Nucleus accumbens (tissue), 56 donors: ENCODE measurements at regions not wholly inside any gene's neighbourhood (a gene's known extent, or its start where the extent isn't known, plus 50 kb on each side); places are given as distances from the start of the nearest gene placed in this dataset.
A peak's percentile ranks its signal among the peaks of the same experiment; 100 is the strongest.

Source experiments
- DNase-seq, 56 donors: peaks; one replicate each; lab custom pipeline; 2025; lab: John Stamatoyannopoulos, UW

DNA sequence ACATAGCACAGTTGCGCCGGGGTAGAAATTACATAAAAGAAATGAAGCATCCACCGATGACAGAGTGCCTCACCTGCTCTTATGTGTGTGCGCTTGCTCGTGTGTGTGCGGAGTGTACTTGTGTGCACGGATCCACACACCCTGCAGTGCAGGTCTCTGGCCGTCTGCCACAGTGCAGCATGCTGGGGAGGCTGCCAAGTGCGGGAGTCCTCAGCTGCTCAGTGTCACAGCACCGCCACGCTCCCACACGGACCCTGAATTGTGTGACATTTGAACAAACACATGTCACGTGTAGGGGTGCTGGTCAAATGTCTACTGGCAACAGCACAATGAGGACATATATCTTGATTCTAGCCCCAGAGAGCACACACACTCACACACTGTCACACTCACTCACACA is 243.0 kb upstream of the MYOCD start:
- peak in 7 of 56 donors; percentile 3 to 26 (median 11) for DNase-seq

DNA sequence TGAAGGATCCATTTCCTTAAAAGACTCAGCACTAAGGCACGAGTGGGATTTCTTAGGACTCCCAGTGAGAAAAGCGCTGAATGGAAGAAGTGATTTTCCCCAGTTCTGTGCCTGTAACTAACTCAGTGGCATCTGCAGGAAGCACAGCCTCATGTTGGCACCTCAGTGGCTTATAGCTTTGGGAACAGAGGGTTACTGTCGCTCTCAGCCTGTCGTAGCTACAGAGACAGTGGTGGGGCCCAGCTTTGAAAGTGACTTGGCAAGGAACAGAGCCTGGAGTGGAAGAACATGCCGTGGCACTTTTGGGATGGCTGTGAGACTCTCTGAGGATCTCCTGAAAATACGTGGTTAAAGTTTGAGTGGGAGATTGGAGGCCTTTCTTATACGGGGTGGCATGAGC is 242.4 kb upstream of the MYOCD start:
- no peak for DNase-seq

DNA sequence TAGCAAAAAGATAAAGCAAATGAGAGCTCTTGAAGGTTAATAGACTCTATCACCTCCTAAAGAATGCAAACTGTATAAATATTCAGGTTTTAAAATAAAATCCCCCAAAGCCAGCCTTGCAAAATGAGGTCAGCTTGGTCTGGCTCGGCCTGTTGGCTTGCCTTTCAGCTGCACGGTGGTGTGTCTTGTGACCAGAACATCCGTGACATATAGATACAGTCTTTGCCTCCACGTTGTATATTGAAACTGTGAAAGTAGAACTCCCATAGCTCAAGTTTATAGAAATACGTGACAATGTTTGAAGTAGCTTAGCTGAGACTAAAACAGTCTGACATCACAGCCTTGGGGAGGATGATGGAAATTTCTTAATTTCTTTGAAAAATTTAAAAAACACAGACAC is 236.6 kb upstream of the MYOCD start:
- no peak for DNase-seq

- DNase-seq: no peak
These were observed 234.5 kb upstream of the MYOCD start for GRCh38 chr17:12431188-12431587.

DNA sequence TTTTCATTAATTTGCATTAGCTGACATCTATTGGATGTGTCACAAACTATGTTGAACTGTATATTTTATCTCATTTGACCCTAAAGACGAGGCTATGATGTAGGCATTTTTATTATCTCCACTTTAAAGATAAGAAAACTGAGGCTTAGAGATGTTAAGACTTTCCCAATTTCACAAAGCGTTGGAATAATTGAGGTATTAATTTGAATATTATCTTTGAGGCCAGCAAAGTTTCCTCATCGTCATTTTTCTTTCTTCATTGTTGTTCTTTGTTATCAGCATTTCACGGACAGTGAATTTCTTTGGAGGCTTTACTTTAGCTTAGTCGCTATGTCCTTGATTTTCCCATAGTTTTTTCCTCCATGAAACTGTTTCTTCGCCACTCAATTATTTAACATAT is 227.5 kb upstream of the MYOCD start:
- DNase-seq: no peak

GRCh38 chr17:12438813-12439586 is 226.7 kb upstream of the MYOCD start:
- DNase-seq: no peak

GRCh38 chr17:12445331-12445730 is 220.4 kb upstream of the MYOCD start:
- no peak for DNase-seq

DNA sequence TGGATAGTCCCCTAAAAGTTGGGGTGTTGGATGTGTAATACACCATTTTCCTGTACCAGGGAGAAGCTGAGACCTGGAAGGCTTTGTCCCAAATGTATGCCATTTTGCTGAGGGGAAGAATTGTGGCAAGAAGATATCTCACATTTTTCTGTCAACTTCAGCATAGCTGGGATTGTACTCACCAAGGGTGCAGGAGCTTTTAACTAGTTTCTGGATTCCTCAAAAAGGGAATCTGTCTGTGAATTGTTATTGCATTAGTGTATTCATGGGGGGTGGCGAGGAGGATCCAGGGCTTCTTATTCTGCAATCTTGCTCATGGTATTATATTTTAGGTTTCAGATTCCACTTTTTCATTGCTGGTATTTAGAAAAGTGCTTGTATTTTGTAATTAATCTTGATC is 208.2 kb upstream of the MYOCD start:
- no peak for DNase-seq

DNA sequence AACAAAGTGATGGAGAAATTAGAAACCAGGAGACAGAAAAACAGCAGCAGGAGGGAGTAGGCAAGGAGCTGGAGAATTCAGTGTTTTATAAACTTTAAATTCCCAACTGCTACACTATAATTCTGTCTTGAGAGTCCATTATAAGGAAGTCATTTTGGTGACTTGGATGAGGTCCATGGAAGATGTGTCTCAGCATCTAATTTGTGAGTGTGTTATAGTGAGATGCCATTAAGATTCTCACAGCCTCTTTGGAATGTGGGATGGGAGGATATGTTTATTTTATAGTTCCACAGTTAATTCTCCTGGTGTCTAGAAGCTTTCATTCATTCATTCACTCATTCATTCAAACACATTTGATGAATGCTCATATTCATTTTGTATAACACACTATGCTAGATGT is 206.0 kb upstream of the MYOCD start:
- no peak for DNase-seq

DNA sequence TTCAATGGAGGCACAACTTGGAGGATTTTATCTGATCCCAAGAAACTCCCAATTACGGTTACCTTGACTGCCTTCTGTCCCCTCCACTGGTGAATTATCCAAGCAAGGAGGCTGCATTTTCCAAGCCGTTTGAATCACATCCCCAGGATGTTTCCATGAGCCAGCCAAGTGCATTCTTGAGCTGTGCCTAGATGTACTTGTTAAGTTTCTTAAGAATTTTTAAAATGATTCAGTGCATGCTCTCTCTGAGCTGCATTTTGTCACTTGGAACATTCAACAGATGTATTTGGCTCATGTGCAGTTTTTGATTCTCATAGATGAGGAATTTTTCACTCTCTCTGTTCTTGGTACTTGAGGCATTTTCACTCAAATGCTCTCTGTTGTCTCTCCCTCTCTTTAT is 202.6 kb upstream of the MYOCD start:
- DNase-seq: no peak

DNA sequence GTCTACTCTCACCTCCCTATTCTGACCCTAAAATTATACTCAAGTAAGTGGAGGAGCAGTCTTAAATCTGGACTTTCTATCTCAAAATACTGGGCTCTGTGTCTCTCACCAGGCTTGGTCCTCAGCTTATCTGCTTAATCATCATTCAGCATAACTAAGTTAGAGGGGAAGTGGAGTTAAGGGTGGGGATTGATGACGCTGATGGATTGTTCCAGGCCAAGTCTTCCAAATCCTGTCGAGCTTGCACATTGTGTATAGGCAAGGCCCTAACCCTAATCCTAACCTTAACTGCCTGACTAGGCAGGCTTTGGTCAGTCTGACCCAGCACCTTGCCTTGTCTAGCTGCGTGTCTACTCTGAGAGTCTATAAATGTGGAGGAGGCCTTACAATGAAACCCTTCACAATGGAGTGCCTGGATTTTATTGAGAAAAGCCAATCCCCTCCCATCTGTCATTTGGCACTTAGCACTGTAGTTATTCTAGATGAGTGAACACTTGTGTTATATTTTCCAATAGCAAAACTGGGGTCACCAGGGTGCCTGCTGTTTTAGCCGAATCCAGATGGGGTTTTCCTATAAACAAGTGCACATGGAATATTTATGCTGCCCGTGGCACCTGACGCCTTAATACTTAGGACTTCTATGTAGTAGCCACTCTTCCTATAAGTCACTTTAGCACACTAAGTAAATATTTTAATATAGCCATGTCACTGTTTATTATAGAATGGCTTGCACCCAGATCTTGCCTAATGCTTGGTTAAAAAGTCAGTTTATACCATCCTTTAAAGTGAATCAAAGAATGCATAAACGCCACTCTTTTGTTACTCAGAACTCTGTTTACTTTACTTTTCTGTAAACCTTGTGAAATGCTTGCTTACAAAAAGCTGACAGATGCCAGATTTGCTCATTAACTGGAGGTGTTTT is 193.2 kb upstream of the MYOCD start:
- no peak for DNase-seq

DNA sequence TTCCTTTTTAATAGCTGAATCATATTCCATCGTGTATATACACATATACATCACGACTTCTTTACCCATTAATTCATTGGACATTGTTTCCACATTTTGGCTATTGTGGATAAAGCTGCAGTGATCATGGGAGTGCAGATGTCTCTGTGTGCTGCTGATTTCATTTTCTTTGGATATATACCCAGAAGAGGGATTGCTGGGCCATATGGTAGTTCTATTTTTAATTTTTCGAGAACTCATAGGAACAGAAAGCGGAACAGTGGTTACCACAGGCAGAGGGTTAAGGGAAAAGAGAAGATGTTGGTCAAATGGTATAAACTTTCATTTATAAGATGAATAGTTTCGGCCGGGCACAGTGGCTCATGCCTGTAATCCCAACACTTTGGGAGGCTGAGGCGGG is 187.4 kb upstream of the MYOCD start:
- DNase-seq: no peak

DNA sequence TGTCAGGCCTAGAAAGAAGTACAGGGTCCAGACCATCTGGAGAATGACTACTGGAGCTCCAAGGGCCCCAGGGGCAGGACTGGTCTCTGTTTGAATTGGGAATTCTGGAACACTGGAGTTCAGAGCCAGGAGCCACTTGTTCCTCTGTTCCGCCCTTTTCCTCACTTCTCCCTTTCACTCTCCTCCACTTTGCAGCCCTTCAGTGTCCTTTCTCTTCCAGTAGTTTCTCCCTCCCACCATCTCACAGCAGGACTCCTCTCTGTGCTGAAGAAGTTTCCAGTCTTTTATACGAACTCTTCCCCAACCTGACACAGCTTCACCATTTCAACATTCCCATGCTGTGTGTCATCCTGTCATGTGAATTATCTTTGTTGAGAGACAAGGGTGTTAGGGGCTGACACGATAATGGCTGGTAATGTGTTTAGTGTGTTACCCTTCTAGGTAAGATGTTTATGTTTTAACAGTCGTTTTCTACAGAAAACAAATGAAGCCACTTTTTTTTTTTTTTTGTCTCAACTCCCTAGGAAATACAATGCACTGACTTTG is 180.3 kb upstream of the MYOCD start:
- DNase-seq: no peak

GRCh38 chr17:12489325-12489724 is 176.4 kb upstream of the MYOCD start:
- DNase-seq: no peak

DNA sequence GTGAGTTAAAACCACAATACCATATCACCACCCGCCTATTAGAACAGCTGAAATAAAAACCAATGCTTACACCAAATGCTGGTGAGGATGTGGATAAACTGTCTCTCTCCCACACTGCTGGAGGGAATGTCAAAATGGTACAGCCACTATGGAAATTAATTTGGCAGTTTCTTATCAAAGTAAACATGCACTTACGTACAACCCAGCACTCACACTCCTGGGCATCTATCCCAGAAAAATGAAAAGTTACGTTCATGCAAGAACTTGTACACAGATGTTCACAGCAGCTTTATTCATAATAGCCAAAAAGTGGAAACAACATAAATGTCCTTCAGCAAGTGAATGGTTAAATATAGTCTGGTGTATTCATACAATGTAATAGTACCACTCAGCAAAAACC is 173.2 kb upstream of the MYOCD start:
- no peak for DNase-seq

- DNase-seq: no peak
These were observed 159.8 kb upstream of the MYOCD start for GRCh38 chr17:12505866-12506265.

- DNase-seq: no peak
These were observed 158.6 kb upstream of the MYOCD start for GRCh38 chr17:12507026-12507595.

DNA sequence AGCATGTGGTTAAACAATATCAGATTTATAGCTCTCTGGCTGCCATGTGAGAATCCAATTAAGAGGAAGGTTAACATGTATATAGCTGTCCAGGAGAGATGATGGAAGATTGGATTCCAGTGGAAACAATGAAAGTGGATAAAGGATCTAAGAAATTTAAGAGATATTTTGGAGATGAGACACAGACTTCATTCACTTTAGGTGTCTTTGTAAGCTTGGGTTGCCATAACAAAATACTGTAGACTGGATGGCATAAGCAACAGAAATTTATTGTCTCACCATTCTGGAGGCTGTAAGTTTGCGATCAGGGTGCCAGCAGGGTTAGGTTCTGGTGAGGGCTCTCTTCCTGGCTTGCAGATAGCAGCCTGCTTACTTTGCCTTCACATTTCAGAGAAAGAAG is 155.9 kb upstream of the MYOCD start:
- no peak for DNase-seq

DNA sequence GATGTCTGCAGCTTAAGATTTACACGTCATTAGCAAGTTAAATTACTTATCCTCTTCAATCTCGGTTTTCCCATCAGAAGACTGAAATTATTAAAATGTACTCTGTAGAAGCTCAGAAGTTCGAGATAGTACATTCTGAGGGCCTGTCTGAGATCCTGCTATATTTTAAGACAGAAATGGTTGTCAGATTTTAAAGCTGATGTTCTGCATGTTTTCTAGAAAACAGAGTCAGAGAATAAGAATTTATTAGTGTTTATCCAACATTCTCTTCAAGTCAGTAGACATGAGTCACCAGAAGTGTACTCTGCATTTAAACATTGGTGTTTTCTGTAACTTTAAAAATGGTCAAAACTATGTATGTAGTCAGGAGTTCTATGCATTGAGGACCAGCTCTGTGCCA is 155.2 kb upstream of the MYOCD start:
- DNase-seq: no peak

- no peak for DNase-seq
These were observed 152.9 kb upstream of the MYOCD start for GRCh38 chr17:12512694-12513355.

- DNase-seq: no peak
These were observed 151.1 kb upstream of the MYOCD start for GRCh38 chr17:12514596-12514995.
